NCI-H1092 (cell line): ENCODE measurements at regions not wholly inside any gene's neighbourhood (a gene's known extent, or its start where the extent isn't known, plus 50 kb on each side); places are given as distances from the start of the nearest gene placed in this dataset.
"Not testable (repeated sequence)": the region's sequence is repeated elsewhere in the genome, so short reads cannot be mapped to it uniquely, and the experiment has no call there.

Experiments
- DNase-seq: peaks from one replicate; lab custom pipeline; 2025; lab: John Stamatoyannopoulos, UW

GRCh38 chr13:34360702-34361101 lies 542.8 kb downstream of the RFC3 start:
- no peak for DNase-seq

DNA sequence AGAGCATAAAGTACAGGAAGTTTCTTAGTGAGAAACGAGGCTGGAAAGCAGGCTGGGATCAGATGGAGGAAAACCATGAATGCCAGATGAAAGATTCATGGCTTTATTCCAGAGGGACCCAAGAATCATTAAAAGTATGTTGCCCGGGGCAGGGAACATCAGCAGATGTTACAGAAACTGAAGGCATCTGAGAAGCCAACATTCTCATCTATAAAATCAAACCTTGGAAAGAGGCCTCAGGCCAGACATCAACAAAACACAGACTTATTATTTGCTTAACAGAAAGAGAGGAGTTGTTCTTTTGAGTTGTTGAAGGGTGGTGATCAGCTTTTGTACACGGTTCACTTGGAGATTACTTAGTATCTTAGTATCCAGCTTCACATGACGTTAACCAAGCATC lies 543.6 kb downstream of the RFC3 start:
- DNase-seq: no peak

- no peak for DNase-seq
These were observed 545.3 kb downstream of the RFC3 start for GRCh38 chr13:34363266-34363665.

- DNase-seq: no peak
These were observed 546.7 kb downstream of the RFC3 start for GRCh38 chr13:34364633-34365032.

DNA sequence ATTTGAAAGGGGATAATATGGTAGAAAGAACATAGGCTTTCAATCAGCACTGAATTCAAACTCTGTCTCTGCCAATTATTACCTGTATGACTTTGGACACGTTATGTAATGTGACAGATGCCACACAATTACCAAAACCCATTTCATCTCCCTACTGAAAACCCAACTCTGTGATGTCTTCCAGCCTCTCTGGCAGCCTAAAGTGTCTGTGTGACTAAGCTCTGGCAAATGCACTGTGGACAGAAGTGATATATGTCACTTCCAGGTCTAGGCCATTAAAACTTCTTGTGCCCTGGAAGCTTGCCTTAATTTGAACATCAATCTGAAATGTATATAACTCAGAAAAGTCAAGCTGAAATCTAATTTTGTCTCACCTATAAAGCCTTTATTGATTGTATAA lies 552.0 kb downstream of the RFC3 start:
- DNase-seq: no peak

DNA sequence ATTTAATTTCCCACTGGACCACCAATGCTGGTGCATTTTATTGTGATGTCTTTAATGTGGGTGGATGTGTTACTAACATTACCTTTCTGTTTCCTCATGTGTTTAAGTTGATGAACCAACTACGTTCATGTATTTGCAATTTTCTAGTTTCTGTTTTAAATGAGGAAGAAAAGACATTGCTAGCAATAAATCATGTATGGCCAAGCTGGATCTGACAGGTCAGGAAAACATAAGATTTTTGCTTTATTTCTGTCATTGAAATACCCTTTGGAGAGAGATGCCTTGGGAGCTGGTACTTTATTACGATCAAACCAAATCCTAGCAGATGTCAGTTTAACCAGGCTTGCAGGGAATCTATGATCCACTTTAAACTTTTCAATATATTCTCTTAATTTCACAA lies 553.2 kb downstream of the RFC3 start:
- no peak for DNase-seq

DNA sequence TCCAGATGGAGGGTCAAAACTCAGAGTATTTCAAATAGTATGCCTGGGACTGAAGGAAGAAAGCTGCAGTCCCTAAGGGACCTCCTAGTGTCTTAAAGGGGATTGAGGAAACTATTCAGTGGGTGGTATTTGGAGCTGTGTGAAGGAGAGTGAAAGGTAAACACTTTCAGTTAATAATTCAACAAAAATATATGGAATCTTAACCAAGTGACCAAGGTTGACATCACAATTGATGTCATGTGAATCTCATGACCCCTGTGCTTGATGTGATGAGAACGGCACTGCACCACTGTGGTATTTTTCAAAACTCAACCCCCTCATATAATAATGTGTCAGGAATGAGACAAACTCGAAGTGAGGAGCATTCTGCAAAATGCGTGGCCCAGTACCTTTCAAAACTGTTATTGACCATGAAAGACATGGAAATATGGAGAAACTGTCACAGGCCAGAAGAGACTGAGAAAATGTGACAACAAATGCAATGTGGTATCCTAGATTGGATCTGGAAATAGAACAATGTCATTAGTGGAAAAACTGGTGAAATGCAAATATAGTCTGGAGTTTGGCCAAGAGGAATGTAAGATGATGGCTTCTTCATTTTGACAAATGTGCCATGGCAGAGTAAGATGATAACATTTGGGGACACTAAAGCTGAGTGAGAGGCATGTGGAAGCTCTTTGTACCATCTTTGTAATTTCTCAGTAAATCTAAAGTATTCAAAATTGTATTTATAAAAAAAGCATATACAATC lies 553.9 kb downstream of the RFC3 start:
- DNase-seq: no peak

- no peak for DNase-seq
These were observed 554.6 kb downstream of the RFC3 start for GRCh38 chr13:34372581-34372980.

DNA sequence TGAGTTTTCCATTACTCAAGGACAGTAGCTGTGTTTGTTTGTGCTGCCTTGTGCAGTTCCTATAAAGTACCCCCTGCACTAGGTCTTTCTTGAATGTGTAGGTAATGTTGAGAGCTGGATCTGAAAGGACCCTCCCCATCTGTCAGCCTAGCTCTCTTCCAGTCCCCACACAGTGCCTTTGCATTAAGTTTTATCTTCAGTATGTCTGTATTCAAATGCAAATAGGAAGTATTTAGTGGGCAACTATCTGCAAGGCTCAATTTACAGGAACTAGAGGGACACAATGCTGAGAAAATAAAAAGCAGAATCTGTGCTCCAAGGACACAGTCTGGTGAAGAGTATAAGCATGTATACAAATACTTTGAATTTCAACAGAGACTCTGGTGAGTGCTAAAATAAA lies 558.5 kb downstream of the RFC3 start:
- DNase-seq: no peak

DNA sequence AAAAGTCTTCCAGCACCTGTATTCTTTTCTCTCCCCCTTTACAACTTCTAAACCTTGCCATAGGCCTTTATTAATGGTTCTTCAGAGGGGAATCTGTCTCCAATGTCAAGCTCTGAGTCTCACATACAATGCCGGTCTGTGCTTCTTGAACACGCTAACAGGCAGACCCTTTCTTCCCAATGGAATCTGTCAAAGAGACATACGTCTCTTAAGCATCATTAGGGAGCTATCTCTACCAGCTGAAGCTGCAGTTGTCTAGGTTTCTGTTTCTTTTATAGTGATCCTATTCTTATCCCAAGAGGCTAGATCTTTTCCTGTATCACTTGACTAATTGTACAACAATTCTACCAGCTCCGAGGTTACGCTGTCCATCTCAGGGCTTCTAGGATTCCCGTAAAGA lies 560.8 kb upstream of the NBEA start:
- DNase-seq: no peak

- DNase-seq: no peak
These were observed 558.3 kb upstream of the NBEA start for GRCh38 chr13:34383728-34384127.

- DNase-seq: not testable (repeated sequence)
These were observed 555.8 kb upstream of the NBEA start for GRCh38 chr13:34386229-34386628.

DNA sequence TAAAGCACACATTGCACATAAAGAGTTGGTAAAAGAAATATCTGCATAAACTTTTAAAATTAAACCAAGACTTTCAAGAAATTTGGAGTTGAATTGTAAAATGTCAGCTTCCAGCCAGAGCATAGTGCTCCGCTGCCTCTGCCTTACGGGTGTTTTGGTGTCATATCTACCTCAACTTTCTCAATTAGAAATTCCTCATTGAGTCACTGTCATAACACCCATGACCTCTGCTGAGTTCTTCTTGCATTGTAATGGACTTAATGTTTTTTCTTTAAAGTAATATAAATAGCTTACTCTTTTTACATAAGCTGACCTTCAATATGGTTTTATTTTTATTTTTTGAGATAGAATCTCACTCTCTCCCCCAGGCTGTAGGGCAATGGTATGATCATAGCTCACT lies 551.0 kb upstream of the NBEA start:
- DNase-seq: no peak

DNA sequence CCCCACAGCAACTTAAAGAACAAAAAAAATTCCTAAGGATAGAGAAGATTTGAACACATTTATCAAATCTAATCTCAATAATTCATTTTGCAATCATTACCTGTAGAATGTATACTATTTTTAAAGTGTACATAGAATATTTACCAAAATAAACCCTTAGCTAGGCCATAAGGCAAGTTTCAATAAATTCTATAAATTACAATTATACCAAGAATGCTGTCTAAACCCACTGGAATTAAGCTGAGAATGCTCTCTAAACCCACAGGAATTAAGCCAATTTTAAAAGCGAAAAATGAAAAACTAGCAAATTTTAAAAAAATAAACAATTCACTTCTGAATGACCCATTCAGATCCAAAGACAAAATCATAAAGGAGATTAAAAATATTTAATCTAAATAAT lies 540.4 kb upstream of the NBEA start:
- DNase-seq: no peak

GRCh38 chr13:34405410-34406181 lies 536.5 kb upstream of the NBEA start:
- no peak for DNase-seq

DNA sequence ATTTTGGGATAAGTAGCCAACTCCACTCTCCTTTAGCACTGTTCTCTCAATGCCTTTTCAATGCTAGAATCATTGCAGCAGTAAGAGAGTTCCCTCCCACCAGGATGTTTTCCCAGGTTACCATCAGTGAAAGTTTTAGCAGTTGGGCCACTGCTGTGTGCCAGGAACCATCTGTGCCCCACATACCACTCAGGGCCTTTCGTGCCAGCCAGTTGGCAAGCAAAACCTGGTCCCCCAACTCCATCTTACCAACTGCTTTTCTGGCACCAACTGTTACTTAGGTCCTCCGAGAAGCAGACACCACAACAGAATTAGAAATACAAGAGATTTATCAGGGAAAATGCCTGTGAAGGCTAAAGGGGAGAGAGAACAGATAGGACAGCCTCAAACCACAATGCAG lies 533.4 kb upstream of the NBEA start:
- no peak for DNase-seq

DNA sequence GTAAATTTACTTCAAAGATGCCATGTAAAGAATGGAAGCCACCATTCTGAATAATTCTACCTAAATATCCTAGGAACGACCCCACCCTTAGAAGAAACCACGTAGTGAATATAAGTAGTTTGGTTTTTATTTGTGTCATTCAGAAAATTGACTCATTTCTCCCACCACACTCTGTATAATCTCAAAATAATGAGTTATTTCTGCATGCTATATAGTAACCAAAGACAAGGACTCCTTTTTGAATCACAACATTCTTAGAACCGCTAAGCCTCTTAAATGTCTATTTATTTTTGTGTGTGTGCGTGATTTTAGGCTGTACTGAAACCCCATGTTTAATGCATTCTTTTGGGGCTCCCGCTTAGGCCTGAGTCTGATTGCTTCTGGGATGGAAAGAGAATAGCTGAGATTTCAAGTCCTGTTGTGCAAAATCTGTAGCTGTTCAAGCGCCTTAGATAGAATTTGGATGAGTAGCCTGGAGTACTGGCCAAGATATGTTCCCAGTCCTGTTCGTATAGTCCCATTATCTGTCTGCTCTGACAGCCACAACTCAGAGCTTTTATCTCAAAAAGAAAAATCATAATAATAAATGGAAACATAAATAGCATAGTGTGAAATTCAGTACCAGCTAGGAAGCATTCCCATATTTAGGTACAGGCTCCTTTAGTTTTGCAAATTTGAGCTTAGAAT lies 532.4 kb upstream of the NBEA start:
- DNase-seq: no peak

DNA sequence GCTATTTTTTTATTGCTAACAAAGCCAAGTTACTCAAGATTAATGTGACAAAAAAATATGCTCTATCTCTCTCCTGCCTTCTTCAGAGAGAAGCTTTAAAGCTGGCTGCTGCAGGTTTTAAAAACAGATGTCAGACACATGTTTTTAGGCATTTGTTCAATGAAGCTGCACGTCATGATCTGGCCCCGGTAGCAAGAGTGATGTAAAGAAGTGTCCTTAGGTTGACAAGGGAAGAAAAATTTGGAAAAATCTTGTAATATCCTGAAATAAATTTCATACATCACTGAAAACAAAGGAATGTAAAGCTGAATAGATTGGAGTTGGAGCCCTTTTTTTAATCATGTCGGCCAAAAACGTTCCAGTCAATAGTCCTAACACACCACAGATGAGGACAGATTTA lies 531.4 kb upstream of the NBEA start:
- no peak for DNase-seq

DNA sequence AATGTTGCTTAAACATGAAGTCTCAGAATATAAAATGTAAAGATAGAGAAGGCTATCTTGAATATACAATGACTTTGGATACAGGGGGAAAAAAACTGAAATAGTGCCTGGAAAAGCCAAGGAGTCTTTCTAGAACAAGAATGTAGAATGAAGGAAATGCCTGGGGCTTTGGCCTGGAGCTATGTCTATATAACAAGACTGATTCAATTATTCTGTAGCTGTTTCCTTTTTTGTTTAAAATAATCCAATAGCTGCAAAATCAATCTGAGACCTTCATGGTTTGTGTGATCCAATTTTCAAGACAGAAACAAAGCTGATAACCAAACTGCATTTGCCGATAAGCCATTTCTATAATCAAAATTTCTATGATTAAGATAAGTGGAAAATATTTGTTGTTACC lies 530.9 kb upstream of the NBEA start:
- DNase-seq: no peak

- no peak for DNase-seq
These were observed 530.2 kb upstream of the NBEA start for GRCh38 chr13:34411894-34412293.

- no peak for DNase-seq
These were observed 529.8 kb upstream of the NBEA start for GRCh38 chr13:34412295-34412694.

DNA sequence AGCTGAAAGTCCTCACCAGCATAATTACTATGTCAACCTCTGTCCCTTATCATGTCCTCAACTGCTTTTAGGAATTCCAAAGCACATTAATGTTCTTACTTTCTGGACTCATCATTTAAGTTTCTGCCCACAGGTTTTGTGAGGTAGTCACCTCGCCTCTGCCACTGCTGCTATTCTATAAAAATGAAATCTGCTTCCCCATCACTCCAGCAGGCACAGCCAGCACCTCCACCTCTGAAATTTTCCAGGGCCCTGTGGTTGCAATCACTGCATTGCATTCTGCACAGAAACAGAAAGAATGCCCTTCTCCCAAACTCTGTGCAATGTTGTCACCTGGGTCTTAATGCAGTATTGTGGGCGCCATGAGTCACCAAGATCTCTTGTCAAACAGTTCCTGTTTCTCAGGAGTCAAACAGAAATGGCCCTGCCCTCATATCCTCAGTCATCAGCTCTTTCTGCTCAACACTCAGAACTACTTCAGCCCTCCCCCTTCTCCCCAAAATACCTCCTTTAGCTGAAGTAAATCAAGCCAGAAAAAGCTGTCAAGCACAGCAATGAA lies 529.2 kb upstream of the NBEA start:
- no peak for DNase-seq
